IPS-18a (cell line): ENCODE measurements at regions not wholly inside any gene's neighbourhood (a gene's known extent, or its start where the extent isn't known, plus 50 kb on each side); places are given as distances from the start of the nearest gene placed in this dataset.

Experiments used
- H3K27ac ChIP-seq: one replicate; pipeline ENCODE4 v1.5.1; 2013; ENCODE audit warnings: low read length
- H3K27me3 ChIP-seq: one replicate; pipeline ENCODE4 v1.6.1; 2013; ENCODE audit warnings: mild to moderate bottlenecking, low read length; ENCODE audit not compliant: control insufficient read depth, insufficient read depth
- H3K36me3 ChIP-seq: one replicate; pipeline ENCODE4 v1.6.1; 2013; ENCODE audit warnings: low read depth, low read length; ENCODE audit not compliant: control insufficient read depth
- H3K4me1 ChIP-seq: one replicate; pipeline ENCODE4 v1.6.1; 2013; ENCODE audit warnings: low read depth, low read length; ENCODE audit not compliant: control insufficient read depth
- H3K4me3 ChIP-seq: one replicate; pipeline ENCODE4 v1.5.1; 2013; ENCODE audit warnings: low read length
- H3K9ac ChIP-seq: one replicate; pipeline ENCODE4 v1.6.1; 2013; ENCODE audit warnings: mild to moderate bottlenecking, low read length, moderate library complexity
- H3K9me3 ChIP-seq: one replicate; pipeline ENCODE4 v1.6.1; 2013; ENCODE audit warnings: low read depth, low read length; ENCODE audit not compliant: control insufficient read depth

DNA sequence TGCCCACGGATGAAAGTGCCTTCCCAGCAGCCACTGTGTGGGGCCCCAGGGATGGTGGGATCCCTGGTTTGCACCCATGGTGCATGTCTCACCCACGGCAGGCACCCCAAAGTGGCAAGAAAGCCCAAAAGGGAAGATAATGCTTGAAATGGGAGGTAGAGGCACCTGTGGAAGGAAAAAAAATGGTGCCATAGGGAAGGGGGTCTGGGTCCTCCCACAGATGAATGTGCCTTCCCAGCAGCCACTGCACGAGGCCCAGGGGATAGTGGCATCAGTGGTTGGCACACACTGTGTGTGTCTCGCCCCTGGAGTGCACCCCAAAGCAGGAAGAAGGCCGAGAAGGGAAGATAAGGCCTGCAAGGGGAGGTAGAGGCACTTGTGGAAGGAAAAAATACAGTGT is 264.2 kb downstream of the ALG10 start:
- no peak overlapping the region for H3K4me3 ChIP-seq
- no peaks in the 10 kb centered on the region for H3K36me3 ChIP-seq
- no peaks in the 10 kb centered on the region for H3K4me1 ChIP-seq
- no peak overlapping the region for H3K27ac ChIP-seq
- peaks cover 43% of the 10 kb centered on the region for H3K9me3 ChIP-seq
- H3K27me3 ChIP-seq = no peaks in the 10 kb centered on the region
- H3K9ac ChIP-seq = no peak overlapping the region

DNA sequence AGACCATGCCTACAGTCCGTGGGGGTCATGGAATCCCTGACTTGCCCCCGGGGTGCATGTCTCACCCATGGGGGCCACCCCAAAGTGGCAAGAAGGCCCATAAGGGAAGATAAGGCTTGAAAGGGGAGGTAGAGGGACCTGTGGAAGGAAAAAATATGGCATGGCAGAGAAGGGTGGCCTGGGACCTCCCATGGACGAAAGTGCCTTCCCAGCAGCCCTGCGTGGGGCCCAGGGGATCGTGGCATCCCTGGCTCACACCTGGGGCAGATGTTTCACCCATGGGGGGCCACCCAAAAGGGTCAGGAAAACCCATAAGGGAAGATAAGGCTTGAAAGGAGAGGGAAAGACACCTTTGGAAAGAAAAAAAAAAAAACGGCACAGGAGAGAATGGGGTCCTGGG is 264.6 kb downstream of the ALG10 start:
- no peaks in the 10 kb centered on the region for H3K27me3 ChIP-seq
- peaks cover 38% of the 10 kb centered on the region for H3K9me3 ChIP-seq
- H3K4me1 ChIP-seq = no peaks in the 10 kb centered on the region
- H3K36me3 ChIP-seq = no peaks in the 10 kb centered on the region
- H3K4me3 ChIP-seq = no peak overlapping the region
- H3K27ac ChIP-seq = no peak overlapping the region
- H3K9ac ChIP-seq = no peak overlapping the region

DNA sequence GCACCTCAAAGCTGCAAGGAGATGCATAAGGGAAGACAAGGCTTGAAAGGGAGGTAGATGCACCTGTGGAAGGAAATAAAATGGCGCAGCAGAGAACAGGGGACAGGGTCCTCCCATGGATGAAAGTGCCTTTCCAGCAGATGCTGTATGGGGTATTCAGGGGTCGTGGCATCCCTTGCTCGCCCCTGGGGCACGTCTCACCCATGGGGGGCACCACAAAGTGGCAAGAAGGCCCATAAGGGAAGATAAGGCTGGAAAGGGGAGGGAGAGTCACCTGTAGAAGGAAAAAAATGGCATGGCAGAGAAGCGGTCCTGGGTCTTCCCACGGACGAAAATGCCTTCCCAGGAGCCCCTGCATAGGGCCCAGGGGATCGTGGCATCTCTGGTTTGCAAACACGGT is 265.1 kb downstream of the ALG10 start:
- Histone ChIP-seq H3K9me3 (peaks cover 34% of the 10 kb centered on the region), H3K27ac (no peak overlapping the region), H3K36me3 (no peaks in the 10 kb centered on the region), H3K4me3 (no peak overlapping the region), H3K9ac (no peak overlapping the region), H3K4me1 (no peaks in the 10 kb centered on the region), H3K27me3 (no peaks in the 10 kb centered on the region)

DNA sequence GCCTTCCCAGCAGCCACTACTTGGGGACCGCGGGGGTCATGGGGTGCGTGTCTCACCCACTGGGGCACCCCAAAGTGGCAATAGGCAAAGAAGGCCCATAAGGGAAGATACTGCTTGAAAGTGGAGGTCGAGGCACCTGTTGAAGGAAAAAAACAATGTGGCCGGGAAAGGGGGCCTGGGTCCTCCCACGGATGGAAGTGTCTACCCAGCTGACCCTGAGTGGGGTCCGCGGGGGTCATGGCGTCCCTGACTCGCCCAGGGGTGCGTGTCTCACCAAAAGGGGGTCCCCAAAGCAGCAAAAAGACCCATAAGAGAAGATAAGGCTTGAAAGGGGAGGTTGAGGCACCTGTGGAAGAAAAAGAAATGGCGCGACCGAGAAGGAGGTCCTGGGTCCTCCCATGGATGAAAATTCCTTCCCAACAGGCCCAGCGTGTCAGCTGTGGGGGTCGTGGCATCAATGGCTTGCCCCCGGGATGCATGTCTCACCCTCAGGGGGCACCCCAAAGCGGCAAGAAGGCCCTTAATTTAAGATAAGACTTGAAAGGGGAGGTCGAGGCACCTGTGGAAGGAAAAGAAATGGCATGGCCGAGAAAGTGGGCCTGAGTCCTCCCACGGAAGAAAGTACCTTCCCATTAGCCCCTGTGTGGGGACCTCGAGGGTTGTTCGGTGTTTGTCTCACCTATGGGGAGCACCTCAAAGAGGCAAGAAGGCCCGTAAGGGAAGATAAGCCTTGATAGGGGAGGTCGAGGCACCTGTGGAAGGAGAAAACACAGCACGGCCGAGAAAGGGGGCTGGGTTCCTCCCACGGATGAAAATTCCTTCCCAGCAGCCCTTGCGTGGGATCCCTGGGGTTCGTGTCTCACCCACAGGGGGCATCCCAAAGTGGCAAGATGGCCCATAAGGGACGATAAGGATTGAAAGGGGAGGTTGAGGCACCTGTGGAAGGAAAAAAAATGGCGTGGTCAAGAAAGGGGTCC is 266.0 kb downstream of the ALG10 start:
- H3K27ac ChIP-seq = no peak overlapping the region
- H3K4me3 ChIP-seq = no peak overlapping the region
- H3K9ac ChIP-seq = no peak overlapping the region
- no peaks in the 10 kb centered on the region for H3K4me1 ChIP-seq
- H3K9me3 ChIP-seq = peaks cover 26% of the 10 kb centered on the region
- H3K36me3 ChIP-seq = no peaks in the 10 kb centered on the region
- H3K27me3 ChIP-seq = no peaks in the 10 kb centered on the region

DNA sequence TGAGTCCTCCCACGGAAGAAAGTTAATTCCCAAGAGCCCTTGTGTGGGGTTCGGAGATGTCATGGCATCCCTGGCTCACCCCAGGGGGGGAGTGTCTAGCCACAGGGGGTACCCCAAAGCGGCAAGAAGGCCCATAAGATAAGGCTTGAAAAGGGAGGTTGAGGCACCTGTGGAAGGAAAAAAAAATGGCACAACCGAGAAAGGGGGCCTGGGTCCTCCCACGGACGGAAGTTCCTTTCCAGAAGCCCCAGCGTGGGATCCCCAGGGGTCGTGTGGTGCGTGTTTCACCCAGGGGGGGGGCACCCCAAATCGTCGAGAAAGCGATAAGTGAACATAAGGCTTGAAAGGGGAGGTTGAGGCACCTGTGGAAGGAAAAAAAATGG is 266.7 kb downstream of the ALG10 start:
- no peak overlapping the region for H3K27ac ChIP-seq
- H3K36me3 ChIP-seq = no peaks in the 10 kb centered on the region
- H3K9ac ChIP-seq = no peak overlapping the region
- no peaks in the 10 kb centered on the region for H3K27me3 ChIP-seq
- no peaks in the 10 kb centered on the region for H3K4me1 ChIP-seq
- H3K4me3 ChIP-seq = no peak overlapping the region
- peaks cover 30% of the 10 kb centered on the region for H3K9me3 ChIP-seq

DNA sequence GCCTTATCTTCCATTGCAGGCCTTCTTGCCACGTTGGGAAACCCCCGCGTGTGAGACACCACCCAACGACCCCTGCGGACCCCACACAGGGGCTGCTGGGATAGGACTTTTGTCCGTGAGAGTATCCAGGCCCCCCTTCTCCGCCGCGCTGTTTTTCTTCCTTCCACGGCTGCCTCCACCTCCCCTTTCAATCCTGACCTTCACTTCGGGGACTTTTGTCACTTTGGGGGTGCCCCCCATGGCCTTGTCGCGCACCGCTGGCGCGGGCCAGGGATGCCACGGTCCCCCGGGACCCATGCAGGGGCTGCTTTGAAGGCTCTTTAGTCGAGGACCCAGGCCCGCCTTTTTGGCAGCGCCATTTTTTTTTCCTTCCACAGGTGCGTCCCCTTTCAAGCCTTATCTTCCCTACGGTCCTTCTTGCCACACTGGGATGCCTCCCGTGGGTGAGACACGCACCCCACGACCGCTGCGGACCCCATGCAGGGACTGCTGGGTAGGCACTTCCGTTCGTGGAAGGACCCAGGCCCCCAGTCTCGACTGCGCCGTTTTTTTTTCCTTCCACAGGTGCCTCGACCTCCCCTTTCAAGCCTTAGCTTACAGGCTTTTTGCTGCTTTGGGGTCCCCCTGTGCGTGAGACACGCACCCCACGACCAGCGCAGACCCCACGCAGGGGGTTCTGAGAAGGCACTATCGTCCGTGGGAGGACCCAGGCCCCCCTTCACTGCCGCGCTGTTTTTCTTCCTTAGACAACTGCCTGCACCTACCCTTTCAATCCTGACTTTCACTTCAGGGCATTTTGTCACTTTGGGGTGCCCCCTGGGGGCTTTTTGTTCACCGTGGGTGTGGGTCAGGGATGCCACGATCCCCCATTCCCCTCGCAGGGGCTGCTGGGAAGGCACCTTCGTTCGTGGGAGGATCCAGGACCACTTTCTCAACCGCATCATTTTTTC is 267.4 kb downstream of the ALG10 start:
- Histone ChIP-seq H3K9me3 (peaks cover 24% of the 10 kb centered on the region), H3K27me3 (no peaks in the 10 kb centered on the region), H3K4me1 (no peaks in the 10 kb centered on the region), H3K4me3 (no peak overlapping the region), H3K36me3 (no peaks in the 10 kb centered on the region), H3K27ac (no peak overlapping the region), H3K9ac (no peak overlapping the region)

DNA sequence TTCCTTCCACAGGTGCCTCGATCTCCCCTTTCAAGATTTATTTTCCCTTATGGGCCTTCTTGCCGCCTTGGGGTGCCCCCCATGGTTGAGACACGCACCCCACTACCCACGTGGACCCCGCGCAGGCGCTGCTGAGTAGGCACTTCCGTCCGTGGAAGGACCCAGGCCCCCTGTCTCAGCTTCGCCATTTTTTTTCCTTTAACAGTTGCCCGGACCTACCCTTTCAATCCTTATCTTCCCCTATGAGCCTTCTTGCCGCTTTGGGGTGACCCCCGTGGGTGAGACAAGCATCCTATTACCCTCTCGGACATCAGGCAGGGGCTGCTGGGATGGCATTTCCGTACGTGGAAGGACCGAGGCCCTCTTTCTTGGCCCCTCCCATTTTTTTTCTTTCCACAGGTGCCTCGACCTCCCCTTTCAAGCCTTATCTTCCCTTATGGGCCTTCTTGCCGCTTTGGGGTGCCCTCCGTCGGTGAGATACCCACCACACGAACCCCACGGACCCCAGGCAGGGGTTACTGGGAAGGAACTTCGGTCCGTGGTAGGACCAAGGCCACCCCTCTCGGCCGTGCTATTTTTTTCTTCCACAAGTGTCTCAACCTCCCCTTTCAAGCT is 268.2 kb downstream of the ALG10 start:
- Histone ChIP-seq H3K9me3 (peaks cover 16% of the 10 kb centered on the region), H3K4me3 (no peak overlapping the region), H3K27me3 (no peaks in the 10 kb centered on the region), H3K4me1 (no peaks in the 10 kb centered on the region), H3K9ac (no peak overlapping the region), H3K27ac (no peak overlapping the region), H3K36me3 (no peaks in the 10 kb centered on the region)

DNA sequence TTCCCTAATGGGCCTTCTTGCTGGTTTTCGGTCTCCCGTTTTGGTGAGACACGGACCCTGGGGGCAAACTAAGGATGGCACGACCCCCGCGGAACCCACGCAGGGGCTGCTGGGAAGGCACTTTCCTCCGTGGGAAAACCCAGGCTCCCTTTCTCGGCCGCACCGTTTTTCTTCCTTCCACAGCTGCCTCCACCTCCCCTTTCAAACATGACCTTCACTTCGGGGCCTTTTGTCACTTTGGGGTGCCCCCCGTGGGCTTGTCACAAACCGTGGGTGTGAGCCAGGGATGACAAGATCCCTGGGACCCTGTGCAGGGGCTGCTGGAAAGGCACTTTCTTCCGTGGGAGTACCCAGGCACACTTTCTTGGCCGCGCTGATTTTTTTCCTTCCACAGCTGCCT is 268.7 kb downstream of the ALG10 start:
- no peaks in the 10 kb centered on the region for H3K36me3 ChIP-seq
- H3K4me1 ChIP-seq = no peaks in the 10 kb centered on the region
- no peaks in the 10 kb centered on the region for H3K27me3 ChIP-seq
- H3K27ac ChIP-seq = no peak overlapping the region
- no peak overlapping the region for H3K4me3 ChIP-seq
- no peak overlapping the region for H3K9ac ChIP-seq
- H3K9me3 ChIP-seq = peaks cover 14% of the 10 kb centered on the region

DNA sequence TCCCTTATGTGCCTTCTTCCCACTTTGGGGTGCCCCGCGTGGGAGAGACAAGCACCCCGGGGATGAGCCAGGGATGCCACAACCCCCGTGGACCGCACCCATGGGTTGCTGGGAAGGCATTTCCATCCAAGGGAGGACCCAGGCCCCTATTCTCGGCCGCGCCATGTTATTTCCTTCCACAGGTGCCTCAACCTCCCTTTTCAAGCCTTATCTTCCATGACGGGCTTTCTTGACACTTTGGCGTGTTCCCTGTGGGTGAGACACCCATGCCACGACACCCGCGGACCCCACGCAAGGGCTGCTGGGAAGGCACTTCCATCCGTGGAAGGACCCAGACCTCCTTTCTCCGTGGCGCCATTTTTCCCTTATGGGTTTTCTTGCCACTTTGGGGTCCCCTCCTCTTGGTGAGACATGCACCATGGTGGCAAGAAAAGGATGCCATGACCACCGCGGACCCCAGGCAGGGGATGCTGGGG is 269.2 kb downstream of the ALG10 start:
- Histone ChIP-seq H3K4me1 (no peaks in the 10 kb centered on the region), H3K27ac (no peak overlapping the region), H3K9me3 (peaks cover 13% of the 10 kb centered on the region), H3K27me3 (no peaks in the 10 kb centered on the region), H3K4me3 (no peak overlapping the region), H3K36me3 (no peaks in the 10 kb centered on the region), H3K9ac (no peak overlapping the region)

DNA sequence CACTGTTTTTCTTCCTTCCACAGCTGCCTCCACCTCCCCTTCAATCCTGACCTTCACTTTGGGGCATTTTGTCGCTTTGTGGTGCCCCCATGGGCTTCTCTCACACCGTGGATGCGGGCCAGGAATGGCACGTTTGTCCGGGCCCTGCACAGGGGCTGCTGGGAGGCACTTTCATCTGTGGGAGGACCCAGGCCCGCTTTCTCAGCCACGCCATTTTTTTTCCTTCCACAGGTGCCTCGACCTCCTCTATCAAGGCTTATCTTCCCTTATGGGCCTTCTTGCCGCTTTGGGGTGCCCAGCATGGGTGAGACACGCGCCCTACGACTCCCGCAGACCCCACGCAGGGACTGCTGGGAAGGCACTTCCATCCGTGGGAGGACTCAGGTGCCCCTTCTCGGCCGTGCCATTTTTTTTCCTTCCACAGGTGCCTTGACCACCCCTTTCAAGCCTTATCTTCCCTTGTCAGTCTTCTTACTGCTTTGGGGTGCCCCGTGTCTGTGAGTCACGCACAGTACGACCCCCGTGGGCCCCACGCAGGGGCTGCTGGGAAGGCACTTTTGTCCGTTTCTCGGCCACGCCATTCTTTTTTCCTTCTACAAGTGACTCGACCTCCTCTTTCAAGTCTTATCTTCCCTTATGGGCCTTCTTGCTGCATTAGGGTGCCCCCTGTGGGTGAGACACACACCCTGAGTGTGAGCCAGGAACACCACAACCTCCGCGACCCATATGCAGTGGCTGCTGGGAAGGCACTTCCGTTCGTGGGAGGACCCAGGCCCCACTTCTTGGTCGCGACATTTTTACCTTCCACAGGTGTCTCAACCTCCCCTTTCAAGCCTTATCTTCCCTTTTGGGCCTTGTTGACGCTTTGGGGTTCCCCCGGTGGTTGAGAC is 270.7 kb downstream of the ALG10 start:
- H3K9me3 ChIP-seq = peaks cover 21% of the 10 kb centered on the region
- no peaks in the 10 kb centered on the region for H3K4me1 ChIP-seq
- H3K36me3 ChIP-seq = no peaks in the 10 kb centered on the region
- no peaks in the 10 kb centered on the region for H3K27me3 ChIP-seq
- H3K4me3 ChIP-seq = no peak overlapping the region
- H3K9ac ChIP-seq = no peak overlapping the region
- H3K27ac ChIP-seq = no peak overlapping the region
